COLO668 (cell line): ENCODE measurements at regions not wholly inside any gene's neighbourhood (a gene's known extent, or its start where the extent isn't known, plus 50 kb on each side); places are given as distances from the start of the nearest gene placed in this dataset.

Source experiments
- DNase-seq: peaks from one replicate; lab custom pipeline; 2025; ENCODE audit not compliant: unreplicated experiment; lab: John Stamatoyannopoulos, UW

- DNase-seq = no peak
Measured at GRCh38 chr11:88405853-88406252, 68.3 kb upstream of the CTSC start.

GRCh38 chr11:88404932-88405710, 67.6 kb upstream of the CTSC start:
- no peak for DNase-seq

GRCh38 chr11:88404391-88404790, 66.9 kb upstream of the CTSC start:
- no peak for DNase-seq

- no peak for DNase-seq
Measured at GRCh38 chr11:88402784-88403183, 65.2 kb upstream of the CTSC start.

- no peak for DNase-seq
Measured at GRCh38 chr11:88402192-88402715, 64.7 kb upstream of the CTSC start.

GRCh38 chr11:88398791-88399570, 61.4 kb upstream of the CTSC start:
- no peak for DNase-seq

- no peak for DNase-seq
Measured at GRCh38 chr11:88398372-88398771, 60.8 kb upstream of the CTSC start.

- no peak for DNase-seq
Measured at GRCh38 chr11:88390254-88390653, 52.7 kb upstream of the CTSC start.

GRCh38 chr11:88387957-88388356, 50.4 kb upstream of the CTSC start:
- DNase-seq = no peak
